ENCODE measurements at regions not wholly inside any gene's neighbourhood (a gene's known extent, or its start where the extent isn't known, plus 50 kb on each side); places are given as distances from the start of the nearest gene placed in this dataset.

DNA sequence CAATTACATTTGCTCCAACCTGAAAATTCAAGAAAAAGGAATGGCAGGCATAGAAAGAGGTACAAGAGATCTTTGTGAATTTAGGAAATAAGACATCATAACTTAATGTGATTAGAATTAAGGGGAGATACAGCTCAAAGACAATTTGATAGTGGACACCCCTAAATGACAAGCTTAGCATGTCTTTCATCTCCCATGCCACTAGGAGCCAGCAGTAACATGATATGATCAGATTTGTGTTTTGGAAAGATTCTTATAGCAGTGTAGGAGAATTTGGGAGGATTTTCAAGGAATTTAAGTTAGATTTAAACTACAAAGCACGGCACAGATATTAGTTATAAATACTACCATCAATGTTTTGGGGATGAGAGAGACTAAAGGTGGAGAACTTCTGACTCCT is 340.8 kb downstream of the RDH14 start:
- H3K27me3 Mint-ChIP-seq = peaks cover 0 to 4% (median 0%) of the 10 kb centered on the region in 3 donors
- peaks cover 0 to 2% (median 0%) of the 10 kb centered on the region in 7 donors for H3K9me3 Mint-ChIP-seq
- H3K4me1 Mint-ChIP-seq = no peaks in the 10 kb centered on the region
- no peak overlapping the region for H3K27ac Mint-ChIP-seq
- DNase-seq (no peak), ATAC-seq (ENCODE audit: low read depth in 2 of 2) (no peak)
- H3K36me3 Mint-ChIP-seq = no peaks in the 10 kb centered on the region
- no peak overlapping the region for H3K4me3 Mint-ChIP-seq

DNA sequence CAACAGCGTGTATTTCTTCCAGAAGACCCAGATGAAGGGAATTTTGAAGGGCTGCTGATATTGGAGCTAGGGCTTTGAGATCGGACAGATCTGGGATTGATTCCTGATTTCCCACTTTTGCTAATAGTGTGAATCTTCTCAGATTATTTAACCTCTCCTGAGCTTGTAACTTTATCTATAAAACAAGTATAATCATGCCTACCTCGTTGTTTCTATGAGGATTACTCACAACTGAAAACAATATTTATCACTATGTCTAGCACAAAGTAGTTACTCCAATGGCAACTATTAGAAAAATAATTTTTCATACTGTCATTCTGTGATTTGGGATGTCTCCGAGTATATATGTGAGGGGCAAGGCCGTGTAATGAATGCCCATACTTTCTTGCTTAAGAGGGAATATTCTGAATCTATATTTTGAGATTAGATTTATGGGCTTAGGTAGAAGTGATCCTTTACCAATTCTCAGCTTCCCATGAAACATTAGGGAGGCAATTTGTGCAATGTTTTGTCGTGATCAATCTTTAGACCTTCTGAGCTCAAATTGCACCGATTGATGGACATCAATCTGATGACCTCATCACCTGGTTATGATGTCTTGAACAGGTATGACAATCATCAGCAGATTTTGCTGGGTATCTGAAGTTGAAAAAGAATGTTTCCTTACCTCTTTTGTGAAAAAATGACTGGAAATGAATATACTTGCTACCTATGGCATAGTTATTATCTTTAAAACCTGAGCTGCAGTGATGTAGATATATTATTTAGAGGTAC is 339.9 kb downstream of the KCNS3 start:
- H3K27me3 Mint-ChIP-seq = peaks cover 0 to 4% (median 0%) of the 10 kb centered on the region in 3 donors
- H3K27ac Mint-ChIP-seq = no peak overlapping the region
- H3K4me1 Mint-ChIP-seq = no peaks in the 10 kb centered on the region
- H3K9me3 Mint-ChIP-seq = no peaks in the 10 kb centered on the region
- H3K36me3 Mint-ChIP-seq = no peaks in the 10 kb centered on the region
- H3K4me3 Mint-ChIP-seq = no peak overlapping the region
- DNase-seq (no peak), ATAC-seq (ENCODE audit: low read depth in 2 of 2) (no peak)

DNA sequence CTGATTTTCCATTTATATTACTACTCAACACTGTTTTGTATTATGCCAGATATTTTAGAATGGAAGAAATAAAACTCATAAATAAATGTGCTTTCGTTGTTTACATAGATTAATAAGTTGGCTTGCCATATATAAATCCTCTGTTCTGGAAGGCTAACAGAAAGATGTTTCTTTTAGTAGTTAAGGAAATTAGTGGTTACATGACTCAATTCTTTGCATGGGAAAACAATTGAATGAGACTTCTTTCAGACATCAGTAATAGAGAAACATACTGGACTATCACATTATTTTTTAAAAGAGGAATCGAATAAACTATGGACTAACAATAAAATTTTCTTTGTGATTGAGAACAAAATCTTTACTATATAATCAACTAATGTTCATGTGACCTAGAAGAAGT is 336.5 kb downstream of the KCNS3 start:
- Mint-ChIP-seq H3K27ac (no peak overlapping the region), H3K27me3 (peaks cover under 1 to 8% (median 4%) of the 10 kb centered on the region in 3 donors), H3K36me3 (no peaks in the 10 kb centered on the region), H3K4me3 (no peak overlapping the region), H3K9me3 (no peaks in the 10 kb centered on the region), H3K4me1 (no peaks in the 10 kb centered on the region)
- ATAC-seq (ENCODE audit: low read depth in 2 of 2) (no peak), DNase-seq (no peak)

DNA sequence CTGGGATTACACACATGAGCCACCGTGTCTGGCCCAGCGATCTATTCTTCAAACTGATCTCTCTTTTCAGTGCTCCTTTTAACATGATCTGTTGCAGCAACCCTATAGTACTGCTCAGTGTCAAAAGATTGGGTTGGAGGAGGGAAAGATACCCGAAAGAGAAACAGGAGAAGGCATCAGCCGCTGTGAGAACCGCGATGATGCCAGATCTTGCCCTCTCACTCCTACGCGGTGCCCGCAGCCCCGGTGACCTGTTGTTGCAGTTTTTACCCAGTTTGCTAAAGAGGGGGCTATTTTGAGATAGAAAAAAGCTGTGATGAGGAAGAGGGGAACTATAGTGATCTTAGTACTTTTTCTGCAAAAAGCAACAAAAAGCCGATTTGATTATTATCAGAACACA is 335.5 kb downstream of the KCNS3 start:
- Mint-ChIP-seq H3K36me3 (no peaks in the 10 kb centered on the region), H3K27me3 (peaks cover 7 to 9% (median 8%) of the 10 kb centered on the region in 3 donors), H3K4me3 (no peak overlapping the region), H3K4me1 (no peaks in the 10 kb centered on the region), H3K9me3 (no peaks in the 10 kb centered on the region), H3K27ac (no peak overlapping the region)
- DNase-seq (no peak), ATAC-seq (ENCODE audit: low read depth in 2 of 2) (no peak)

DNA sequence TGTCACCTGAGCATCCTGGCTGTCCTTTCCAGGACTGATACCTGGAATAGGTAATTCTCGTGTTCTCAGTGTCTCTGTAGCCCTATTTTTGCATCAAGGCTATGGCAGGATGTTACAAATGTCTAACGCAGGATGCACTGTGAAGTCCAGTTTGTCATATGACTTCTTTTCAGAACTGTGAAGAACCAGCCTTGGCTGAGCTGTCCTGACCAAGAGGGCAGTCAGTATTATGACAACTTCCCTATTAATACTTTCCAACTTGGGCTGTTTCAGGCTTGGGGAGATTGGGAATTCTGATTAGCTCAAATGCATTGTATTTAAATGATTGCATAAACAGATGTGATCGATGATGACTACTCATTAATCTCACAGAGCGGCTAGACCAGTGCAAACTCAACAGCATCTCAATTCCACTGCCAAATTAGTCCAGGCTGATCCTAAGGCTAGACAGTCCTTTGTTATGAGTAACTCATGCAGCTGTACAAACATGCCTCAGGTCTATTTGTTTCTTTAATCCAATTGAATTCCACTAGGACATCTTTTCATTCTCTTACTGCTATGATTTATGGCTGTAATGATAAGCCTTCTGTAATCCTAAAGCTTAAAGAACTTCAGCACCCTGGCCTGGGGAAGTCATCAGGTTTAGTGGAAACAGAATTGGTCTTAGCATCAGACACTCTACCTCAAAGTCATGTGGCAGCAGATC is 331.6 kb downstream of the KCNS3 start:
- Mint-ChIP-seq H3K4me1 (no peaks in the 10 kb centered on the region), H3K4me3 (peak overlapping the region in 1 of 8 donors; percentile 6), H3K36me3 (no peaks in the 10 kb centered on the region), H3K27ac (no peak overlapping the region), H3K9me3 (peaks cover 0 to 5% (median 0%) of the 10 kb centered on the region in 7 donors), H3K27me3 (peaks cover 4 to 14% (median 9%) of the 10 kb centered on the region in 3 donors)
- no peak for ATAC-seq (ENCODE audit: low read depth in 2 of 2)
- no peak for DNase-seq

DNA sequence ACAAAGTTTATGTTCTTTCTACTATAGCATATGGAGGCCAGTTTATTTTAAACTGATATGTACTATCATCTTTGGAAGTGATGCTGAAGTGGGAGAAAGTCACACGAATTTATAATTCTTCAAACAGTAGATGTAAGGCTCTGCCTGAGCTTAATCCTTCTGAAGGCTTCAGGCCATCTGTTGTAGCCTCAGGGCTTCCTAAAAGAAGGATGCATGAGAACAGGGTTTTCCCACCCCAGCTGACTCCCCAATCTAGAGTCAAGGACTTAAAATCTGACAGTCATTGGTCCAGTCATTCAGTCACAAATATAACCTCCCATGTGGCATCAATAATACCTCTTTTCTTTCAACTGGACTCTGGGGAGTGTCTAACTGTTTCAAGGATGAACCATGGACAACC is 330.5 kb downstream of the KCNS3 start:
- H3K9me3 Mint-ChIP-seq = peaks cover 0 to 6% (median 1%) of the 10 kb centered on the region in 7 donors
- ATAC-seq (ENCODE audit: low read depth in 2 of 2) (no peak), DNase-seq (no peak)
- no peak overlapping the region for H3K4me3 Mint-ChIP-seq
- no peaks in the 10 kb centered on the region for H3K4me1 Mint-ChIP-seq
- H3K27ac Mint-ChIP-seq = no peak overlapping the region
- H3K36me3 Mint-ChIP-seq = no peaks in the 10 kb centered on the region
- peaks cover 4 to 14% (median 9%) of the 10 kb centered on the region in 3 donors for H3K27me3 Mint-ChIP-seq

DNA sequence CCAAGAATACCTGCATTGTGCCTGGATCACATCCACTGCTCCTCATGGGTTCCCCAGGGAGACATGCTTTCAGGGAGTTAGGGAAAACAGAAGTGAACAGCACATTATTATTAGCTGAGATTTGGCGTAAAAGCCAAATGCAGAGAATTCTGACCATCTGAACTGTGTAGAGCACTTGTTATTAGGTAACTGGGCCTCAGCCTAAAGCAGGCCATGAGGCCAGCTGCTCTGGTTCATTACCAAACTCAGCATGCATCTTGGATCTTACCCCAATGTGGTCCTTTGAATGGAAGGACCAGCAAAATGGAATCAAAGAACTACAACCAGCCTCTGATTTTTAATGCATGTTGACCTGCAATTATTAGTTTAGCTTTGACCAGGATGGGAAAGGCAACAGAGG is 322.3 kb downstream of the KCNS3 start:
- peaks cover 0 to 7% (median 4%) of the 10 kb centered on the region in 7 donors for H3K9me3 Mint-ChIP-seq
- no peak overlapping the region for H3K4me3 Mint-ChIP-seq
- ATAC-seq (ENCODE audit: low read depth in 2 of 2) (no peak), DNase-seq (no peak)
- H3K36me3 Mint-ChIP-seq = no peaks in the 10 kb centered on the region
- H3K4me1 Mint-ChIP-seq = no peaks in the 10 kb centered on the region
- no peak overlapping the region for H3K27ac Mint-ChIP-seq
- peaks cover 12 to 29% (median 26%) of the 10 kb centered on the region in 3 donors for H3K27me3 Mint-ChIP-seq

DNA sequence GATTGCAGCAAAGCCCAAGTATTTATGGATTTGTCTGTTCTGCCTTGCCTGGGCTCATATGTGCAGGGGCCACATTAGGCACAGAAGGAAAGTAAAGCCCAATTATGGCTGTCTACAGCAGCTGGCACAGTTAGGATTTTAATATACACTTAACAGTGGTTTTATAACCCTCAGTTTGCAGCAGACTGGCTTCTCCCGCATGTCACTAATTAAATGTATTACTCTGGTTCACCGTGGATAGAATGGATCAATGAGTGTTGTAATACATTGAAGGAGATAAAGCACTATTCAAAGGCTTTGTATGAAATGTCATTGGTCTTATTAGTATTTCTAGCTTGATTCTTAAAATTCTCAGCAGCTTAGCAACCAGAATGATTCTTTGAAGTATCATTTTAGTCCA is 320.2 kb downstream of the KCNS3 start:
- Mint-ChIP-seq H3K27ac (no peak overlapping the region), H3K27me3 (peaks cover 12 to 36% (median 26%) of the 10 kb centered on the region in 3 donors), H3K9me3 (peaks cover 0 to 6% (median 1%) of the 10 kb centered on the region in 7 donors), H3K36me3 (no peaks in the 10 kb centered on the region), H3K4me3 (no peak overlapping the region), H3K4me1 (no peaks in the 10 kb centered on the region)
- ATAC-seq (ENCODE audit: low read depth in 2 of 2) (no peak), DNase-seq (no peak)

DNA sequence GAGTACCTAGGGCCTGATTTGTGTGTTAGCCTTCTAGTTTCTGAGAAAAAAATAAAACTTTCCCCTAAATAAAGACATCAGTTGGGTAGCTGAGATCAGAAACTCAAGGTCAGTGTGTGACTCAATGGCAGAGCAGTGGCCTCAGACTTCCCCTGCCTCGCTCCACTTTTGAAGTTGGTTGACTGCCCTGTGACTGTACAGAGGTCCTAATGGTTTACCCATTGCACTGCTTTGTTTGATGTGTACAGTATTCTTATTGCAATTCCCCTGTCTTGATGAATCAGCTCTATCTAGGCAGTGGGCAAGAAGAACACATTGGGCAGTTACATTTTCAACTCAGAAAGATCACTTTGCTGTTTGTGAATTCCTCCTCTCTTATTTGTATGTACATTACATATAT is 315.7 kb downstream of the KCNS3 start:
- Mint-ChIP-seq H3K36me3 (no peaks in the 10 kb centered on the region), H3K9me3 (no peaks in the 10 kb centered on the region), H3K27ac (no peak overlapping the region), H3K4me1 (no peaks in the 10 kb centered on the region), H3K4me3 (no peak overlapping the region), H3K27me3 (peaks cover 0 to 48% (median 9%) of the 10 kb centered on the region in 3 donors)
- ATAC-seq (ENCODE audit: low read depth in 2 of 2) = no peak
- no peak for DNase-seq

DNA sequence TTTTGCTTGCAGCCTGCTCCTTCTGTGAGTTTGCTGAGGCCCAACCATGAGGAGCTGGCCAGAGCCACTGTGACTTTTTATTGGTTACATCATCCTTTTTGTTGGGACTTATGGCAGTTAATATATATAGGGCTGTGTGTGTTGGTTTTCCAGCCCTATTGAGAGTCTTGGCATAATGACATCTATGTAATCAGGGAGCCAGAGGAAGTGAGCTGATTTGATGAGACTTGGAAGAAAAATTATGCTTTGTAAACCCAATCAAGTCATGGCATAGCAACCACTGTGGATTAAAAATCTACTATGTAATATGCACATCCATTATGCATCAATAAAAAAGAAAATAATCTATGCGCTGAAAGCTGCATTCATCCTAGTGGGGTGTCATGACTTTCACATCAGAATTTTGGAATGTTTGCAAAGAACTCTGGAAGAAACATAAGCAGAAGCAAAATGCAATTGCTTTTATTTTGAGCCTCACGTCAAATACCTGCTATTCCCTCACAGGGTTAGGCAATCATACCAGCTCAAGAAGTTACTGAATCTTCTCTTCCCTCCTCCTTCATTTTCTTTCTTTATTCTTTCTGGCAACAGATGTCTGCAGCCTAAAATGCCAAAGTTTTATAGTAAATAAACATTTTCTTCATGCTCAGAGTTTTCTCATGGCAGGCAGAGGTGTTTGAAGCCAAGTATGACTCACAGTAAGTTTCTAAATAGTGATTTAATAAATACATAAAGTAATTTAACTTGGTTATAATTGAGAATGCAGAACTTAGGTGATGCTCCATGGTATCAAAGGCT is 308.5 kb downstream of the KCNS3 start:
- DNase-seq (no peak), ATAC-seq (ENCODE audit: low read depth in 2 of 2) (no peak)
- Mint-ChIP-seq H3K4me1 (no peaks in the 10 kb centered on the region), H3K27me3 (peaks cover 22 to 47% (median 36%) of the 10 kb centered on the region in 3 donors), H3K36me3 (no peaks in the 10 kb centered on the region), H3K27ac (no peak overlapping the region), H3K9me3 (peaks cover 0 to 2% (median 0%) of the 10 kb centered on the region in 7 donors), H3K4me3 (no peak overlapping the region)

DNA sequence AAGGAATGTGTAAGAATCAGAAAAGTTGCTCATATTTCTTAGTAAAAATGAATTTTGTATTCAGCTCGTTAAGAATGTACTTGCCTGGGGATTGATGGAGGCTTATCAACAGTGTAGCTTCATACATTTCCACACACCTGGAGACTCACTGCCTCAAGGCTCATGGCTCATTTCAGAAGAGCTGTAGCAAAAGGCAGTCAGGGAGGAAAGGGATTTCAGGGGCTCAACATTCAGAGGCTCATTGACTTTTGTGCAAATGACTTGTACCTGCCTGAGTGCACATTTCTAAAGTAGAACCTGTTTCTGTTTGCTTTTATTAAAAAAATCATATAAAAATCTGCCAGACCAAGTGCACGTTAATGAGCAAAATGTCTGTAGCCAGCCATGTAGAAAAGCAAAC is 304.4 kb downstream of the KCNS3 start:
- no peak overlapping the region for H3K4me3 Mint-ChIP-seq
- DNase-seq (no peak), ATAC-seq (ENCODE audit: low read depth in 2 of 2) (no peak)
- peaks cover 29 to 38% (median 30%) of the 10 kb centered on the region in 3 donors for H3K27me3 Mint-ChIP-seq
- H3K9me3 Mint-ChIP-seq = peaks cover 0 to 2% (median 0%) of the 10 kb centered on the region in 7 donors
- peak overlapping the region in 1 of 6 donors; percentile 39 for H3K27ac Mint-ChIP-seq
- no peaks in the 10 kb centered on the region for H3K4me1 Mint-ChIP-seq
- no peaks in the 10 kb centered on the region for H3K36me3 Mint-ChIP-seq

DNA sequence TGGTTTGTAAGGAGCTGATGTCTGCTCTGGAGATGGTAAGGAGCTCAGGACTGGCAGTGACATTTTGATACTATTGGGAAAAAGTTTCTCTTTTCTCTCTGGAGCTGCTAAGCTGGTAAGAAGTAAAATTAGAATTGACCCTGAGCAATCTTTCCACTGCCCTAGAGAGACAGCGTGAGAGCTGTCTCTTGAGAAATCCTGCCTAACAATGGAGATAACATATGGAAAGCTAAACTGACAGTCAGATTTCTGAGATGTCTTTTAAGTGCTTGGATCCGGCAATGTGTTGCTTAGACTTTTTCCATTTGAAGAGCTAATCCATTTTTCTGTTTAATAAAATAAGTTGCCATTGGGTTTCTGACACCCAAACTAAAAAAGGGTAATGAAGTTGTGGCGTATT is 302.4 kb downstream of the KCNS3 start:
- ATAC-seq (ENCODE audit: low read depth in 2 of 2) = no peak
- H3K27ac Mint-ChIP-seq = no peak overlapping the region
- H3K4me3 Mint-ChIP-seq = no peak overlapping the region
- no peaks in the 10 kb centered on the region for H3K36me3 Mint-ChIP-seq
- DNase-seq = no peak
- H3K9me3 Mint-ChIP-seq = peaks cover 0 to 2% (median 0%) of the 10 kb centered on the region in 7 donors
- H3K27me3 Mint-ChIP-seq = peaks cover 24 to 28% (median 26%) of the 10 kb centered on the region in 3 donors
- H3K4me1 Mint-ChIP-seq = no peaks in the 10 kb centered on the region

DNA sequence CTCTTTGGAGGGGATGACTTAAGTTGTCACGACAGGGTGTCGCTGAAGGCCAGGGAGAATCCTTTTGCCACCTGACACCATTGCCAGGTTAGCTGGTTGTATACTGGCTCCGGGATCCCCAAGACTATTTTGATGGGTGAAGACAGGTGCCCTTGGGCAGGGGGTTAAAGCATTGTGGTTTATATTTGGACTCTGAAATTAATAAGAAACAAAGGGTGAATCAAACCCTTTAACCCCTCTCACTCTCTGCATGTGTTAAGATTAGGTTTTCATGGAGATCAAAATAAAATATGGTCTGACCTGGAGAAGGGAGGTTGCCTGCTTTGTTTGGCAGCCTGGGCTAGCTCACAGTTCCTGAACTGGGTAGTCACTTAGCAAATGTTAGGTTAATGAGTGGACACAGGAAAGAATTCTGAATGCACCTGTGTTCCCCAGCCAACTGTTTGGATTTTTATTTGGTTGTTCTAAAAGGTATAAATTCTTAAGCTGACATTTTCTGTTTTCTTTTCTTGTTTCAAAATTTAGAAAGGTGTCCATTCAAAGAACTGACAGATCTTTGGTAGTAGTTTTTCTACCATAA is 301.7 kb downstream of the KCNS3 start:
- no peaks in the 10 kb centered on the region for H3K36me3 Mint-ChIP-seq
- ATAC-seq (ENCODE audit: low read depth in 2 of 2) (no peak), DNase-seq (no peak)
- no peaks in the 10 kb centered on the region for H3K4me1 Mint-ChIP-seq
- H3K9me3 Mint-ChIP-seq = peaks cover 0 to 2% (median 0%) of the 10 kb centered on the region in 7 donors
- H3K27ac Mint-ChIP-seq = no peak overlapping the region
- no peak overlapping the region for H3K4me3 Mint-ChIP-seq
- peaks cover 18 to 23% (median 20%) of the 10 kb centered on the region in 3 donors for H3K27me3 Mint-ChIP-seq

All from naive B cell (primary cell).